Sigmoid colon (tissue), 4 donors: ENCODE measurements at regions not wholly inside any gene's neighbourhood (a gene's known extent, or its start where the extent isn't known, plus 50 kb on each side); places are given as distances from the start of the nearest gene placed in this dataset.

Experiments used
- EP300 ChIP-seq, 4 donors: sonication (generic); formaldehyde crosslinking; IDR thresholded peaks; one replicate each; pipeline ENCODE4 v1.6.1; 2017; ENCODE audit warnings: antibody characterized with exemption in 4 of 4
- TF ChIP-seq, protein P1 (sequence below), 4 experiments: fragments of 450-650 bp in 3 of 4; fragments of 200-600 bp in 1 of 4; IDR thresholded peaks; one replicate each; pipeline ENCODE4 v1.5.1; 2016 to 2019; ENCODE audit warnings: antibody characterized with exemption in 4 of 4, mild to moderate bottlenecking in 3 of 4, moderate library complexity in 2 of 4

- TF ChIP-seq, protein P1, sequence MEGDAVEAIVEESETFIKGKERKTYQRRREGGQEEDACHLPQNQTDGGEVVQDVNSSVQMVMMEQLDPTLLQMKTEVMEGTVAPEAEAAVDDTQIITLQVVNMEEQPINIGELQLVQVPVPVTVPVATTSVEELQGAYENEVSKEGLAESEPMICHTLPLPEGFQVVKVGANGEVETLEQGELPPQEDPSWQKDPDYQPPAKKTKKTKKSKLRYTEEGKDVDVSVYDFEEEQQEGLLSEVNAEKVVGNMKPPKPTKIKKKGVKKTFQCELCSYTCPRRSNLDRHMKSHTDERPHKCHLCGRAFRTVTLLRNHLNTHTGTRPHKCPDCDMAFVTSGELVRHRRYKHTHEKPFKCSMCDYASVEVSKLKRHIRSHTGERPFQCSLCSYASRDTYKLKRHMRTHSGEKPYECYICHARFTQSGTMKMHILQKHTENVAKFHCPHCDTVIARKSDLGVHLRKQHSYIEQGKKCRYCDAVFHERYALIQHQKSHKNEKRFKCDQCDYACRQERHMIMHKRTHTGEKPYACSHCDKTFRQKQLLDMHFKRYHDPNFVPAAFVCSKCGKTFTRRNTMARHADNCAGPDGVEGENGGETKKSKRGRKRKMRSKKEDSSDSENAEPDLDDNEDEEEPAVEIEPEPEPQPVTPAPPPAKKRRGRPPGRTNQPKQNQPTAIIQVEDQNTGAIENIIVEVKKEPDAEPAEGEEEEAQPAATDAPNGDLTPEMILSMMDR (IDR thresholded peaks at IDR 0.05) = no peak
- no peak for TF ChIP-seq EP300 (IDR thresholded peaks at IDR 0.05)
These were observed 933.6 kb upstream of the ROBO1 start for GRCh38 chr3:80701349-80701748.
